HFF-Myc (cell line): ENCODE measurements at regions not wholly inside any gene's neighbourhood (a gene's known extent, or its start where the extent isn't known, plus 50 kb on each side); places are given as distances from the start of the nearest gene placed in this dataset.
A peak's percentile ranks its signal among the peaks of the same experiment; 100 is the strongest.

ENCODE experiments used
- DNase-seq: peaks from one replicate; pipeline ENCODE4 v3.0.0-alpha.2; 2011; ENCODE audit warnings: low read depth; ENCODE audit errors: extremely low read depth
- H3K4me3 ChIP-seq: replicated peaks from 2 replicates; pipeline ENCODE4 v1.5.1; 2011; ENCODE audit warnings: low read depth, mild to moderate bottlenecking, control low read depth, low read length
- CTCF ChIP-seq: IDR thresholded peaks from 2 replicates; pipeline ENCODE4 v1.5.1; 2012; ENCODE audit warnings: mild to moderate bottlenecking, low read depth, low read length, control low read depth; ENCODE audit errors: missing control alignments

GRCh38 chr5:130963798-130964197 is 201.3 kb downstream of the HINT1 start:
- H3K4me3 ChIP-seq = no peak overlapping the region
- no peak for TF ChIP-seq CTCF
- DNase-seq = no peak

GRCh38 chr5:130957151-130957550 is 207.9 kb downstream of the HINT1 start:
- DNase-seq = no peak
- H3K4me3 ChIP-seq = no peak overlapping the region
- no peak for TF ChIP-seq CTCF

- no peak for DNase-seq
- TF ChIP-seq CTCF = no peak
- no peak overlapping the region for H3K4me3 ChIP-seq
Observed at GRCh38 chr5:130955041-130955440, 210.0 kb downstream of the HINT1 start.

GRCh38 chr5:130954336-130954735 is 210.7 kb downstream of the HINT1 start:
- no peak for DNase-seq
- no peak overlapping the region for H3K4me3 ChIP-seq
- TF ChIP-seq CTCF = no peak

- DNase-seq = no peak
- TF ChIP-seq CTCF = no peak
- no peak overlapping the region for H3K4me3 ChIP-seq
Observed at GRCh38 chr5:130939059-130939458, 226.0 kb downstream of the HINT1 start.

GRCh38 chr5:130937046-130937445 is 228.0 kb downstream of the HINT1 start:
- no peak for TF ChIP-seq CTCF
- DNase-seq = no peak
- no peak overlapping the region for H3K4me3 ChIP-seq

GRCh38 chr5:130923543-130924124 is 241.4 kb downstream of the HINT1 start:
- DNase-seq = peak; percentile 10
- no peak overlapping the region for H3K4me3 ChIP-seq
- TF ChIP-seq CTCF = no peak
